Esophagus squamous epithelium (tissue), 4 donors: ENCODE measurements at regions not wholly inside any gene's neighbourhood (a gene's known extent, or its start where the extent isn't known, plus 50 kb on each side); places are given as distances from the start of the nearest gene placed in this dataset.

Experiments
- CTCF ChIP-seq, 6 experiments: fragments of 450-650 bp in 4 of 6; fragments of 200-600 bp in 2 of 6; sonication (generic) in 2 of 6; IDR thresholded peaks; one replicate each; pipeline ENCODE4 v1.5.1; 2016 to 2019; ENCODE audit warnings: antibody characterized with exemption in 6 of 6, mild to moderate bottlenecking in 4 of 6, moderate library complexity in 4 of 6
- POLR2A ChIP-seq, 4 donors: fragments of 450-650 bp; IDR thresholded peaks; one replicate each; pipeline ENCODE4 v1.6.1; 2017; ENCODE audit warnings: antibody characterized with exemption in 4 of 4, mild to moderate bottlenecking in 4 of 4, moderate library complexity in 3 of 4

- TF ChIP-seq CTCF (IDR thresholded peaks at IDR 0.05): no peak
- no peak for TF ChIP-seq POLR2A (IDR thresholded peaks at IDR 0.05)
These were observed 236.1 kb upstream of the CDH12 start for GRCh38 chr5:23089286-23089685.
